Thyroid gland (tissue), 4 donors: ENCODE measurements at regions not wholly inside any gene's neighbourhood (a gene's known extent, or its start where the extent isn't known, plus 50 kb on each side); places are given as distances from the start of the nearest gene placed in this dataset.

Experiments used
- DNase-seq, 2 donors: peaks; one replicate each; pipeline ENCODE4 v3.0.0-alpha.2; 2019
- H3K27ac ChIP-seq, 3 donors: fragments of 200-600 bp; sonication (generic); 1 replicate in 2 of 3; 2 replicates in 1 of 3; pipeline ENCODE4 v1.5.1; 2016 to 2019; ENCODE audit warnings: mild to moderate bottlenecking in 1 of 3, moderate library complexity in 1 of 3
- H3K27me3 ChIP-seq: fragments of 200-600 bp; sonication (generic); one replicate; pipeline ENCODE4 v1.5.1; 2019
- H3K36me3 ChIP-seq, 2 donors: fragments of 200-600 bp; sonication (generic); one replicate each; pipeline ENCODE4 v1.5.1; 2016 to 2019
- H3K4me1 ChIP-seq, 2 donors: fragments of 200-600 bp; sonication (generic); one replicate each; pipeline ENCODE4 v1.5.1; 2017 to 2019
- H3K4me3 ChIP-seq, 3 donors: fragments of 200-600 bp; sonication (generic); replicated peaks in 1 of 3; 1 replicate in 2 of 3; 2 replicates in 1 of 3; pipeline ENCODE4 v1.5.1; 2016; ENCODE audit warnings: mild to moderate bottlenecking in 1 of 3
- H3K9me3 ChIP-seq: fragments of 200-600 bp; sonication (generic); one replicate; pipeline ENCODE4 v1.5.1; 2017
- POLR2A ChIP-seq, 2 donors: fragments of 450-650 bp; IDR thresholded peaks; one replicate each; pipeline ENCODE4 v1.6.1; 2017; ENCODE audit warnings: antibody characterized with exemption in 2 of 2, mild to moderate bottlenecking in 2 of 2, moderate library complexity in 1 of 2
- WGBS, 2 donors: methylation state at CpG; one replicate each; pipeline ENCODE4 v1.1.5; 2017; 5-methylcytosine and 5-hydroxymethylcytosine counted together
- intact Hi-C: fragments of 100-400 bp; cut with DNase I; formaldehyde crosslinking; loops from one replicate; pipeline ENCODE4 v1.15.1; 2023
- TF ChIP-seq, protein P1 (sequence below), 6 experiments: fragments of 200-600 bp in 3 of 6; fragments of 450-650 bp in 3 of 6; sonication (generic) in 3 of 6; IDR thresholded peaks; one replicate each; pipeline ENCODE4 v1.5.1; 2016 to 2019; ENCODE audit warnings: antibody characterized with exemption in 6 of 6, mild to moderate bottlenecking in 2 of 6, inconsistent platforms in 1 of 6, moderate library complexity in 1 of 6

DNA sequence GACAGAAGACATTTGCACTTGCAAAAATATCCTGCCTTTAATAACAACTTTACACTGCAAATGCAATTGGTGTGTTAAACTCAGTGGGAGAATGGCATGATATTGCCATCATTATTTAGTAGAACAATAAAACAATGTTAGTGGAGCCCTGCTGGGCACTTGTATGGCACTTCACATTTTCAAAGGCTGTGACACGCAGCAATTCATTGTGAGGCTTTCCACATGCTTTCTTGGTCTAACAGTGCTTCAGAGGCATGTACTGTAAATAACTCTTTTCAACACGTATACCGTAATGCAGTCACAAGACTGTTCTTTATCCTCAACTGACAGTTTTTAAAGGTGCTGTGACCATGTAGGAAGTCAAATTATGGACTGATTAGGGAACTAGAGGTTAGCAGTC is 155.5 kb upstream of the EPB41L4A start:
- intact Hi-C loops: no loop called here
- Histone ChIP-seq H3K36me3 (no peaks in the 10 kb centered on the region), H3K27ac (no peak overlapping the region), H3K27me3 (no peaks in the 10 kb centered on the region), H3K4me1 (no peaks in the 10 kb centered on the region), H3K9me3 (no peaks in the 10 kb centered on the region), H3K4me3 (no peak overlapping the region)
- no peak for TF ChIP-seq POLR2A (IDR thresholded peaks at IDR 0.05)
- TF ChIP-seq, protein P1, sequence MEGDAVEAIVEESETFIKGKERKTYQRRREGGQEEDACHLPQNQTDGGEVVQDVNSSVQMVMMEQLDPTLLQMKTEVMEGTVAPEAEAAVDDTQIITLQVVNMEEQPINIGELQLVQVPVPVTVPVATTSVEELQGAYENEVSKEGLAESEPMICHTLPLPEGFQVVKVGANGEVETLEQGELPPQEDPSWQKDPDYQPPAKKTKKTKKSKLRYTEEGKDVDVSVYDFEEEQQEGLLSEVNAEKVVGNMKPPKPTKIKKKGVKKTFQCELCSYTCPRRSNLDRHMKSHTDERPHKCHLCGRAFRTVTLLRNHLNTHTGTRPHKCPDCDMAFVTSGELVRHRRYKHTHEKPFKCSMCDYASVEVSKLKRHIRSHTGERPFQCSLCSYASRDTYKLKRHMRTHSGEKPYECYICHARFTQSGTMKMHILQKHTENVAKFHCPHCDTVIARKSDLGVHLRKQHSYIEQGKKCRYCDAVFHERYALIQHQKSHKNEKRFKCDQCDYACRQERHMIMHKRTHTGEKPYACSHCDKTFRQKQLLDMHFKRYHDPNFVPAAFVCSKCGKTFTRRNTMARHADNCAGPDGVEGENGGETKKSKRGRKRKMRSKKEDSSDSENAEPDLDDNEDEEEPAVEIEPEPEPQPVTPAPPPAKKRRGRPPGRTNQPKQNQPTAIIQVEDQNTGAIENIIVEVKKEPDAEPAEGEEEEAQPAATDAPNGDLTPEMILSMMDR (IDR thresholded peaks at IDR 0.05): no peak
- DNase-seq: no peak
- 59 to 66% methylated on average over 3 of the region's 3 CpGs for WGBS, 2 donors

DNA sequence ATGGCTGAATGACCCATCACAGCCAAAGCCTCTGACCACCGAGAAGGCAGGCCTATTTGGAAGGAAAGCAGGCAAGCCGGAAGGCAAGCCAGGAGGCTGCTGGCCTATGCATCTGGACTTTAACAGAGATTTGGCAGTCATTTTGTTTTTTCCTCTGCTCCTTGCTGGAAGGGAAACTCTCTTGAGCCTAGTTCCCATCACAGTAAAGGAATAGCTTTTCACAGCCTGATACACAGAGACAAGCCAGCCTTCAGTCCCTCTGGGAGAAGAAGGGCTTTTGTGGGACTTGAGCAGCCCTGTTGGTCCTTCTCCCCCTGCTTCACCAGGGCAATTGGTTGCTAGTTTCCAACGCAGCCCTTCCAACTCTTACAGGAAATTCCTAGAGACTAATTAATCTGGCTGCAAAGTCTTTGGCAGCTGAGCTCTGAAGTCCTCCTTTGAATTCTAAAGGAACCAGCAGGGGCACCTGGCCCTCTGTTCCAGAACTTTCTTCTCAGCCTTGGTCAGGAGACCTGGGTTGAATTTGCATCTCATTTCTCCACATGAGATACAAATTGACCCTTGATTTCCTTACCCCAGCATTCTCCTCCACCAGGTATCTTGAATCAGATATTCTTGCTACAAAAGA is 157.3 kb upstream of the EPB41L4A start:
- 55 to 66% methylated on average over 3 of the region's 3 CpGs for WGBS, 2 donors
- H3K4me3 ChIP-seq: no peak overlapping the region
- intact Hi-C loops: no loop called here
- no peaks in the 10 kb centered on the region for H3K36me3 ChIP-seq
- H3K9me3 ChIP-seq: no peaks in the 10 kb centered on the region
- H3K4me1 ChIP-seq: no peaks in the 10 kb centered on the region
- no peaks in the 10 kb centered on the region for H3K27me3 ChIP-seq
- no peak for DNase-seq
- no peak overlapping the region for H3K27ac ChIP-seq
- TF ChIP-seq, protein P1 (IDR thresholded peaks at IDR 0.05): no peak

DNA sequence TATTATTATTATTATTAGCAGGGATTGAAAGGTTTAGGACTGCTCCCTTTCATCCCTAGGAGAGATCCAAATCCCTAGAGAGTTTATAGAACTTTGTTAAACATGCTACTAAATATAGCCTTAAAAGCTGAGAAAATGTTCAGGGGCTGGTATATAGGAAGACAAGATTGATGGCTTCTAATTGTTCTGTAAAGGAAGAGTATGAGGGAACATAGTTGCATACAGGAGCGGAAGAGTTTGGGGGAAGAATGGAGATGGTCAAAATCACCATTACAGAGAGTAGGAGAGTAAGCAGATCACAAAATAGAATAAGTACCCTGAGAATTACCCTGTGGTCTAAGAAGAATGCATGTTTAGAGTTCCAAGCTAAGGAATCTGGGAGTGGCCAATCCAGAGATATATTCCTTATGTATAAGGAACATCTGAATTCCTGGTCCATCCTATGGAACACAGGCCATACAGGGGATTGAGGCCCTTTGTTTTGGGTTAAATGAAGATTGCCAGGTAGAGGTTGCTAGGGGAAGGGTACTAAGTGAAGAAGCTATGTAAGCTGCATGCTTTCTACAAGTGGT is 158.0 kb upstream of the APC start:
- no peaks in the 10 kb centered on the region for H3K9me3 ChIP-seq
- no peaks in the 10 kb centered on the region for H3K27me3 ChIP-seq
- intact Hi-C loops: no loop called here
- H3K4me3 ChIP-seq: no peak overlapping the region
- WGBS, 2 donors: 95% methylated on average over 1 of the region's 1 CpG
- no peaks in the 10 kb centered on the region for H3K36me3 ChIP-seq
- no peak for DNase-seq
- TF ChIP-seq POLR2A (IDR thresholded peaks at IDR 0.05): no peak
- TF ChIP-seq, protein P1 (IDR thresholded peaks at IDR 0.05): no peak
- no peak overlapping the region for H3K27ac ChIP-seq
- H3K4me1 ChIP-seq: no peaks in the 10 kb centered on the region

DNA sequence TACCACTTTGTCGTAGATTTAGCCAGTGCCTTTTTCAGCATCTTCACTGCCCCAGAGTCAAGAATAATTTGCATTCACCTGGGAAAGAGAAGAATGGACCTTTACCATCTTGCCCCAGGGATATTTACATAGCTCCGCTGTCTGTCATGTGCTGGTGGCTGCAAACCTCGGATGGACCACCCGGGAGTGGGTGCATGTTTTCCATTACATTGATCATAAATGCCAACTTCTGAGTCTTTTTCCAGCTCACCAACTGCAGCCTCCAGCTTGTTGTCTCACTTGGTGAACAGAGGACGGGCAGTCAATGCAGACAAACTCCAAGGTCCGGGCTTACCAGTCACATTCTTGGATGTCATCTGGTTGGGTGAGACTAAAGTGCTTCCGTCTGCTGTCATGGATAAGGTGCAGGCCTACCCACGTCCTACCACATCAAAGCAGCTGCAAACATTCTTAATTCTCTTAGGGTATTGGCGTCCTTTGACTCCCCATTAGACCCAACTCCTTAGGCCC is 155.8 kb upstream of the APC start:
- no peak for DNase-seq
- H3K36me3 ChIP-seq: no peaks in the 10 kb centered on the region
- no peak overlapping the region for H3K4me3 ChIP-seq
- H3K4me1 ChIP-seq: no peaks in the 10 kb centered on the region
- intact Hi-C loops: no loop called here
- no peak overlapping the region for H3K27ac ChIP-seq
- WGBS, 2 donors: 90 to 92% methylated on average over 9 of the region's 9 CpGs
- no peaks in the 10 kb centered on the region for H3K27me3 ChIP-seq
- TF ChIP-seq, protein P1 (IDR thresholded peaks at IDR 0.05): no peak
- TF ChIP-seq POLR2A (IDR thresholded peaks at IDR 0.05): no peak
- no peaks in the 10 kb centered on the region for H3K9me3 ChIP-seq

DNA sequence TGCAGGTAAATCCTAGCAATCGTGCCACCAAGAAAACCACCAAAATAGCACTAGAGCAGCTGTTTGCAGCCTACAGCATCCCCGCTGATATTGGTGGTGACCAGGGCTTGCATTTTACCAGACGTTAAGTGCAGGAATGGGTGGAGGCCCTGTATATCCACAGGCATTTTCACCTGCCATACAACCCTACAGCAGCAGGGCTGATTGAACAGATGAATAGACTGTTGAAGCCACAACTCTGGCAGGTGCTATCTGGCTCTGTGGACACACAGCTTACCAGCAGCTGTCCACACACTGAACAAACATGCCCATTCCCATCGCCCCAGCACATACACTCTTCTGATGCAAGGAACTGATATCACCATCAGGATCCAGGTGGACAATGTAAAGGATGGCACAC is 154.5 kb upstream of the APC start:
- WGBS, 2 donors: 92 to 94% methylated on average over 3 to 4 of the region's 4 CpGs
- H3K27me3 ChIP-seq: no peaks in the 10 kb centered on the region
- intact Hi-C loops: no loop called here
- H3K4me1 ChIP-seq: no peaks in the 10 kb centered on the region
- no peaks in the 10 kb centered on the region for H3K9me3 ChIP-seq
- no peak overlapping the region for H3K27ac ChIP-seq
- TF ChIP-seq POLR2A (IDR thresholded peaks at IDR 0.05): no peak
- TF ChIP-seq, protein P1 (IDR thresholded peaks at IDR 0.05): no peak
- no peak overlapping the region for H3K4me3 ChIP-seq
- no peak for DNase-seq
- no peaks in the 10 kb centered on the region for H3K36me3 ChIP-seq
